H1 (cell line): ENCODE measurements at regions not wholly inside any gene's neighbourhood (a gene's known extent, or its start where the extent isn't known, plus 50 kb on each side); places are given as distances from the start of the nearest gene placed in this dataset.

Source experiments
- CTCF ChIA-PET: fragments of 300-600 bp; sonication (Branson Sonifier 250); formaldehyde crosslinking; loops from one replicate; lab custom pipeline; 2021; ENCODE audit not compliant: partially characterized antibody; lab: Charles Lee
- POLR2A ChIA-PET: fragments of 300-600 bp; sonication (Branson Sonifier 250); formaldehyde crosslinking; loops from one replicate; lab custom pipeline; 2021; ENCODE audit warnings: inconsistent platforms; ENCODE audit not compliant: partially characterized antibody; lab: Charles Lee
- DNase-seq, 2 experiments: peaks; one replicate each; pipeline versions ENCODE4 v3.0.0 to v3.0.0-alpha.2; 2010 to 2022; ENCODE audit warnings: low spot score in 2 of 2, low read depth in 1 of 2, mixed read lengths in 1 of 2
- FAIRE-seq: peaks from 2 replicates; lab custom pipeline; 2011; peaks lifted over from hg19 to GRCh38; lab: Jason Lieb, UNC
- H2AFZ ChIP-seq: 2 replicates; pipeline ENCODE4 v1.8.1; 2012; ENCODE audit warnings: low read length, inconsistent platforms
- H2AK5ac ChIP-seq: 2 replicates; pipeline ENCODE4 v1.6.1; 2013; ENCODE audit warnings: low read depth, low read length
- H2BK120ac ChIP-seq: replicated peaks from 2 replicates; pipeline ENCODE3; 2013; ENCODE audit warnings: low read depth, low read length, inconsistent platforms
- H2BK12ac ChIP-seq: 2 replicates; pipeline ENCODE4 v1.6.1; 2013; ENCODE audit warnings: low read depth, low read length
- H2BK15ac ChIP-seq: 2 replicates; pipeline ENCODE4 v1.6.1; 2013; ENCODE audit warnings: low read length
- H2BK20ac ChIP-seq: 2 replicates; pipeline ENCODE4 v1.6.1; 2013; ENCODE audit warnings: low read length
- H2BK5ac ChIP-seq: 2 replicates; pipeline ENCODE4 v1.6.1; 2013; ENCODE audit warnings: low read depth, low read length
- H3K14ac ChIP-seq: 2 replicates; pipeline ENCODE4 v1.6.1; 2013; ENCODE audit warnings: inconsistent platforms; ENCODE audit not compliant: insufficient read length
- H3K18ac ChIP-seq: 2 replicates; pipeline ENCODE4 v1.6.1; 2013; ENCODE audit warnings: low read length; ENCODE audit errors: extremely low read depth
- H3K23ac ChIP-seq: 2 replicates; pipeline ENCODE4 v1.6.1; 2013; ENCODE audit warnings: inconsistent platforms; ENCODE audit not compliant: insufficient read length
- H3K23me2 ChIP-seq: 2 replicates; pipeline ENCODE4 v1.6.1; 2013; ENCODE audit warnings: low read depth, low read length
- H3K27ac ChIP-seq: 2 replicates; pipeline ENCODE4 v1.6.1; 2011; ENCODE audit warnings: low read depth, low read length, inconsistent platforms
- H3K27me3 ChIP-seq, 4 experiments: replicated peaks in 1 of 4; 1 replicate in 1 of 4; 2 replicates in 3 of 4; pipeline versions ENCODE4 v1.6.1 to v1.8.1; 2011 to 2013; ENCODE audit warnings: low read length in 3 of 4, mild to moderate bottlenecking in 3 of 4, inconsistent platforms in 2 of 4, mixed read lengths in 2 of 4, moderate library complexity in 1 of 4; ENCODE audit not compliant: control insufficient read depth in 3 of 4, insufficient read depth in 3 of 4; ENCODE audit errors: extremely low read depth in 1 of 4
- H3K36me3 ChIP-seq, 4 experiments: 2 replicates each; pipeline versions ENCODE4 v1.6.1 to v1.8.1; 2011 to 2013; ENCODE audit warnings: mild to moderate bottlenecking in 4 of 4, low read length in 3 of 4, moderate library complexity in 2 of 4, control low read depth in 1 of 4, inconsistent platforms in 1 of 4; ENCODE audit not compliant: insufficient read depth in 4 of 4, control insufficient read depth in 2 of 4
- H3K4ac ChIP-seq: replicated peaks from 2 replicates; pipeline ENCODE3; 2013; ENCODE audit warnings: low read length, low read depth, mixed read lengths, inconsistent platforms; ENCODE audit not compliant: insufficient read length
- H3K4me1 ChIP-seq, 4 experiments: replicated peaks in 1 of 4; 1 replicate in 1 of 4; 2 replicates in 3 of 4; pipeline versions ENCODE4 v1.6.1 to v1.8.1; 2011 to 2013; ENCODE audit warnings: low read length in 3 of 4, inconsistent platforms in 2 of 4, mixed read lengths in 1 of 4; ENCODE audit not compliant: insufficient read depth in 4 of 4, control insufficient read depth in 3 of 4
- H3K4me2 ChIP-seq, 2 experiments: 2 replicates each; pipeline versions ENCODE4 v1.6.1 to v1.8.1; 2011 to 2013; ENCODE audit warnings: low read depth in 2 of 2, low read length in 2 of 2, control low read depth in 1 of 2, inconsistent platforms in 1 of 2, mild to moderate bottlenecking in 1 of 2; ENCODE audit not compliant: insufficient read depth in 1 of 2
- H3K4me3 ChIP-seq, 4 experiments: fragments of 200-600, 300-600 bp in 1 of 4; sonication (generic), shearing (Covaris generic), sonication (Bioruptor Twin) in 1 of 4; 2 replicates each; pipeline versions ENCODE4 v1.5.1 to v1.8.1; 2011 to 2016; ENCODE audit warnings: low read length in 4 of 4, low read depth in 3 of 4, control low read depth in 2 of 4, inconsistent platforms in 2 of 4, mild to moderate bottlenecking in 2 of 4, mixed read lengths in 1 of 4, moderate library complexity in 1 of 4; ENCODE audit not compliant: insufficient read depth in 2 of 4; ENCODE audit errors: extremely low read depth in 1 of 4
- H3K56ac ChIP-seq: replicated peaks from 2 replicates; pipeline ENCODE3; 2013; ENCODE audit warnings: low read depth, mild to moderate bottlenecking, mixed read lengths, low read length, inconsistent platforms; ENCODE audit not compliant: insufficient read length
- H3K79me1 ChIP-seq: 2 replicates; pipeline ENCODE4 v1.6.1; 2013; ENCODE audit warnings: low read depth, low read length, control low read depth
- H3K79me2 ChIP-seq, 2 experiments: 2 replicates each; pipeline versions ENCODE4 v1.6.1 to v1.8.1; 2012 to 2013; ENCODE audit warnings: low read length in 2 of 2, mild to moderate bottlenecking in 2 of 2, inconsistent platforms in 1 of 2; ENCODE audit not compliant: insufficient read depth in 2 of 2, control insufficient read depth in 1 of 2
- H3K9ac ChIP-seq, 4 experiments: replicated peaks in 1 of 4; 1 replicate in 1 of 4; 2 replicates in 3 of 4; pipeline versions ENCODE4 v1.6.1 to v1.8.1; 2011 to 2013; ENCODE audit warnings: low read depth in 3 of 4, low read length in 3 of 4, control low read depth in 2 of 4, mild to moderate bottlenecking in 2 of 4, moderate library complexity in 2 of 4, inconsistent platforms in 1 of 4; ENCODE audit errors: extremely low read depth in 1 of 4
- H3K9me3 ChIP-seq, 2 experiments: 2 replicates each; pipeline versions ENCODE4 v1.6.1 to v1.8.1; 2012 to 2013; ENCODE audit warnings: mild to moderate bottlenecking in 2 of 2, moderate library complexity in 2 of 2, control low read depth in 1 of 2, inconsistent platforms in 1 of 2, low read depth in 1 of 2, low read length in 1 of 2, mixed read lengths in 1 of 2; ENCODE audit not compliant: insufficient read depth in 2 of 2
- H4K20me1 ChIP-seq, 2 experiments: replicated peaks in 1 of 2; 2 replicates each; pipeline versions ENCODE3 to v1.8.1; 2011 to 2013; ENCODE audit warnings: inconsistent platforms in 2 of 2, low read length in 2 of 2, mild to moderate bottlenecking in 1 of 2; ENCODE audit not compliant: insufficient read depth in 2 of 2, control insufficient read depth in 1 of 2
- H4K5ac ChIP-seq: 2 replicates; pipeline ENCODE4 v1.6.1; 2013; ENCODE audit warnings: low read length, low read depth, mixed read lengths, inconsistent platforms; ENCODE audit not compliant: insufficient read length
- H4K8ac ChIP-seq: 2 replicates; pipeline ENCODE4 v1.8.0; 2013; ENCODE audit warnings: mild to moderate bottlenecking, moderate library complexity, low read length, inconsistent platforms; ENCODE audit not compliant: insufficient read depth; ENCODE audit errors: extremely low read depth
- H4K91ac ChIP-seq: replicated peaks from 2 replicates; pipeline ENCODE3; 2013; ENCODE audit warnings: low read length, mixed read lengths, inconsistent platforms; ENCODE audit not compliant: insufficient read length
- BRCA1 ChIP-seq: IDR thresholded peaks from 2 replicates; pipeline ENCODE4 v1.6.1; 2012; ENCODE audit warnings: low read depth, low read length, improper control_type of control experiment
- RAD21 ChIP-seq, 2 experiments: IDR thresholded peaks in 1 of 2; conservative IDR thresholded peaks in 1 of 2; 2 replicates each; pipeline ENCODE4 v1.6.1; 2011; ENCODE audit warnings: low read depth in 2 of 2, low read length in 2 of 2, improper control_type of control experiment in 1 of 2, inconsistent platforms in 1 of 2, mild to moderate bottlenecking in 1 of 2, moderate library complexity in 1 of 2
- WGBS, 2 experiments: shearing (Covaris generic) in 1 of 2; methylation state at CpG; one replicate each; pipeline versions ENCODE4 v1.1.6 to v1.1.7; 2013 to 2015; ENCODE audit warnings: low lambda C conversion rate in 2 of 2, mixed read lengths in 2 of 2, inconsistent platforms in 1 of 2, low coverage in 1 of 2, missing lambda C conversion rate in 1 of 2; ENCODE audit not compliant: insufficient replicate concordance in 2 of 2, insufficient coverage in 1 of 2, insufficient read length in 1 of 2; ENCODE audit errors: extremely low coverage in 1 of 2, missing lambda C conversion rate in 1 of 2; 5-methylcytosine and 5-hydroxymethylcytosine counted together

GRCh38 chr20:56801971-56802755 is 173.1 kb downstream of the TFAP2C start:
- Histone ChIP-seq H3K23me2 (peaks cover 9% of the 10 kb centered on the region), H3K79me1 (no peaks in the 10 kb centered on the region; the same call in 1 of the 2 replicates), H3K9me3 (peaks cover 4 to 6% of the 10 kb centered on the region in 2 experiments; a peak in 3 of 4 replicates), H2BK15ac (0 out of 2 replicates have a peak overlapping the region, but pooled peaks have one; percentile 29), H2BK12ac (no peak overlapping the region), H3K27ac (no peak overlapping the region), H2BK5ac (no peak overlapping the region), H4K91ac (no peak overlapping the region), H3K36me3 (no peaks in the 10 kb centered on the region), H3K14ac (no peak overlapping the region), H4K5ac (no peak overlapping the region), H3K18ac (no peak overlapping the region; the same call in 1 of the 2 replicates), H2AFZ (no peak overlapping the region), H3K23ac (no peak overlapping the region), H3K4me3 (no peak overlapping the region), H3K4me2 (no peak overlapping the region), H3K4me1 (peaks cover 6 to 14% (median 9%) of the 10 kb centered on the region in 4 experiments), H3K27me3 (peaks cover 0 to 5% (median 0%) of the 10 kb centered on the region in 4 experiments; a peak in 1 of 7 replicates), H4K20me1 (peaks cover 0 to 5% of the 10 kb centered on the region in 2 experiments), H2BK120ac (no peak overlapping the region), H4K8ac (0 out of 2 replicates have a peak overlapping the region, but pooled peaks have one; percentile 47), H3K9ac (no peak overlapping the region), H3K4ac (no peak overlapping the region), H2AK5ac (no peak overlapping the region), H2BK20ac (0 out of 2 replicates have a peak overlapping the region, but pooled peaks have one; percentile 61), H3K79me2 (no peaks in the 10 kb centered on the region), H3K56ac (no peak overlapping the region)
- DNase-seq (no peak), FAIRE-seq (no peak)
- ChIA-PET POLR2A (interaction anchor here (1.4 kb wide), 1 partner anchor 13 kb away, joined by 4 read pairs; no protein-coding TSS in a partner anchor), CTCF (no interaction called here)
- WGBS, 2 experiments, result 87% methylated on average over 19 of the region's 19 CpGs; no CpG with 5 or more reads in 1 of the 2 experiments
- no peak for TF ChIP-seq BRCA1
- TF ChIP-seq RAD21 (IDR thresholded peaks at IDR 0.05 in 1 of 2, conservative IDR thresholded peaks at IDR 0.05 in 1 of 2; ENCODE audit: low read depth in 2 of 2, low read length in 2 of 2), result no peak
